ENCODE measurements at regions not wholly inside any gene's neighbourhood (a gene's known extent, or its start where the extent isn't known, plus 50 kb on each side); places are given as distances from the start of the nearest gene placed in this dataset.

- POLR2A ChIA-PET: no interaction called here
- ATAC-seq (no peak), DNase-seq (ENCODE audit: low read depth, low spot score) (no peak)
- no peak overlapping the region for H3K4me3 ChIP-seq (ENCODE audit: low read depth in 2 of 2, low read length in 2 of 2)
- CTCF ChIA-PET: no interaction called here
- H3K9me3 ChIP-seq (ENCODE audit: control insufficient read depth, insufficient read depth, low read depth, low read length): no peaks in the 10 kb centered on the region
- no peaks in the 10 kb centered on the region for H3K4me1 ChIP-seq (ENCODE audit: control insufficient read depth, insufficient read depth, low read length)
- BruUV-seq (replicated peaks): no TSS peak
- no peak for TF ChIP-seq SIN3A (IDR thresholded peaks at IDR 0.05; ENCODE audit: borderline replicate concordance, insufficient read depth, low read depth, low read length)
- TF ChIP-seq, protein P1, sequence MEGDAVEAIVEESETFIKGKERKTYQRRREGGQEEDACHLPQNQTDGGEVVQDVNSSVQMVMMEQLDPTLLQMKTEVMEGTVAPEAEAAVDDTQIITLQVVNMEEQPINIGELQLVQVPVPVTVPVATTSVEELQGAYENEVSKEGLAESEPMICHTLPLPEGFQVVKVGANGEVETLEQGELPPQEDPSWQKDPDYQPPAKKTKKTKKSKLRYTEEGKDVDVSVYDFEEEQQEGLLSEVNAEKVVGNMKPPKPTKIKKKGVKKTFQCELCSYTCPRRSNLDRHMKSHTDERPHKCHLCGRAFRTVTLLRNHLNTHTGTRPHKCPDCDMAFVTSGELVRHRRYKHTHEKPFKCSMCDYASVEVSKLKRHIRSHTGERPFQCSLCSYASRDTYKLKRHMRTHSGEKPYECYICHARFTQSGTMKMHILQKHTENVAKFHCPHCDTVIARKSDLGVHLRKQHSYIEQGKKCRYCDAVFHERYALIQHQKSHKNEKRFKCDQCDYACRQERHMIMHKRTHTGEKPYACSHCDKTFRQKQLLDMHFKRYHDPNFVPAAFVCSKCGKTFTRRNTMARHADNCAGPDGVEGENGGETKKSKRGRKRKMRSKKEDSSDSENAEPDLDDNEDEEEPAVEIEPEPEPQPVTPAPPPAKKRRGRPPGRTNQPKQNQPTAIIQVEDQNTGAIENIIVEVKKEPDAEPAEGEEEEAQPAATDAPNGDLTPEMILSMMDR (IDR thresholded peaks at IDR 0.05): peak; percentile 48; the same call in 1 of the 2 replicates
- intact Hi-C loops (cut with micrococcal nuclease; ENCODE audit: unreplicated experiment): no loop called here
- no peak overlapping the region for H3K27ac ChIP-seq (ENCODE audit: low read length)
- H3K27me3 ChIP-seq (ENCODE audit: control insufficient read depth, insufficient read depth, low read length): no peaks in the 10 kb centered on the region
- H3K36me3 ChIP-seq (ENCODE audit: control insufficient read depth, insufficient read depth, low read length): no peaks in the 10 kb centered on the region
- in situ Hi-C loops (cut with HindIII; ENCODE audit: low pct_unique_long_range_greater_than_20kb, low sequenced_read_pairs): no loop called here
Observed at GRCh38 chr14:87066221-87066817, 926.7 kb downstream of the GALC start.

GRCh38 chr14:87065366-87065765 lies 927.6 kb downstream of the GALC start:
- Histone ChIP-seq H3K4me3 (ENCODE audit: low read depth in 2 of 2, low read length in 2 of 2) (no peak overlapping the region), H3K27ac (ENCODE audit: low read length) (no peak overlapping the region), H3K4me1 (ENCODE audit: control insufficient read depth, insufficient read depth, low read length) (no peaks in the 10 kb centered on the region), H3K27me3 (ENCODE audit: control insufficient read depth, insufficient read depth, low read length) (no peaks in the 10 kb centered on the region), H3K9me3 (ENCODE audit: control insufficient read depth, insufficient read depth, low read depth, low read length) (no peaks in the 10 kb centered on the region), H3K36me3 (ENCODE audit: control insufficient read depth, insufficient read depth, low read length) (no peaks in the 10 kb centered on the region)
- CTCF ChIA-PET: no interaction called here
- intact Hi-C loops (cut with micrococcal nuclease; ENCODE audit: unreplicated experiment): no loop called here
- TF ChIP-seq TCF7L2 (IDR thresholded peaks at IDR 0.05; ENCODE audit: low read depth, low read length): no peak
- TF ChIP-seq, protein P2, sequence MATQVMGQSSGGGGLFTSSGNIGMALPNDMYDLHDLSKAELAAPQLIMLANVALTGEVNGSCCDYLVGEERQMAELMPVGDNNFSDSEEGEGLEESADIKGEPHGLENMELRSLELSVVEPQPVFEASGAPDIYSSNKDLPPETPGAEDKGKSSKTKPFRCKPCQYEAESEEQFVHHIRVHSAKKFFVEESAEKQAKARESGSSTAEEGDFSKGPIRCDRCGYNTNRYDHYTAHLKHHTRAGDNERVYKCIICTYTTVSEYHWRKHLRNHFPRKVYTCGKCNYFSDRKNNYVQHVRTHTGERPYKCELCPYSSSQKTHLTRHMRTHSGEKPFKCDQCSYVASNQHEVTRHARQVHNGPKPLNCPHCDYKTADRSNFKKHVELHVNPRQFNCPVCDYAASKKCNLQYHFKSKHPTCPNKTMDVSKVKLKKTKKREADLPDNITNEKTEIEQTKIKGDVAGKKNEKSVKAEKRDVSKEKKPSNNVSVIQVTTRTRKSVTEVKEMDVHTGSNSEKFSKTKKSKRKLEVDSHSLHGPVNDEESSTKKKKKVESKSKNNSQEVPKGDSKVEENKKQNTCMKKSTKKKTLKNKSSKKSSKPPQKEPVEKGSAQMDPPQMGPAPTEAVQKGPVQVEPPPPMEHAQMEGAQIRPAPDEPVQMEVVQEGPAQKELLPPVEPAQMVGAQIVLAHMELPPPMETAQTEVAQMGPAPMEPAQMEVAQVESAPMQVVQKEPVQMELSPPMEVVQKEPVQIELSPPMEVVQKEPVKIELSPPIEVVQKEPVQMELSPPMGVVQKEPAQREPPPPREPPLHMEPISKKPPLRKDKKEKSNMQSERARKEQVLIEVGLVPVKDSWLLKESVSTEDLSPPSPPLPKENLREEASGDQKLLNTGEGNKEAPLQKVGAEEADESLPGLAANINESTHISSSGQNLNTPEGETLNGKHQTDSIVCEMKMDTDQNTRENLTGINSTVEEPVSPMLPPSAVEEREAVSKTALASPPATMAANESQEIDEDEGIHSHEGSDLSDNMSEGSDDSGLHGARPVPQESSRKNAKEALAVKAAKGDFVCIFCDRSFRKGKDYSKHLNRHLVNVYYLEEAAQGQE (IDR thresholded peaks at IDR 0.05; ENCODE audit: insufficient read depth in 1 of 2, low read depth in 2 of 2, low read length in 1 of 2): no peak
- TF ChIP-seq, protein P1 (IDR thresholded peaks at IDR 0.05): no peak
- no peak for TF ChIP-seq SIN3A (IDR thresholded peaks at IDR 0.05; ENCODE audit: borderline replicate concordance, insufficient read depth, low read depth, low read length)
- no peak for TF ChIP-seq POLR2AphosphoS5 (IDR thresholded peaks at IDR 0.05; ENCODE audit: low read depth, low read length)
- ATAC-seq: no peak
- in situ Hi-C loops (cut with HindIII; ENCODE audit: low pct_unique_long_range_greater_than_20kb, low sequenced_read_pairs): no loop called here
- DNase-seq (ENCODE audit: low read depth, low spot score): no peak
- BruUV-seq (replicated peaks): no TSS peak
- POLR2A ChIA-PET: no interaction called here

Data from Panc1 (cell line).